Ovary (tissue), 3 donors: ENCODE measurements at regions not wholly inside any gene's neighbourhood (a gene's known extent, or its start where the extent isn't known, plus 50 kb on each side); places are given as distances from the start of the nearest gene placed in this dataset.

Experiments used
- CTCF ChIP-seq, 3 donors: fragments of 450-650 bp in 2 of 3; fragments of 200-600 bp in 1 of 3; IDR thresholded peaks; one replicate each; pipeline versions ENCODE4 v1.5.1 to v1.8.0; 2016 to 2022; ENCODE audit warnings: antibody characterized with exemption in 3 of 3, mild to moderate bottlenecking in 1 of 3
- EP300 ChIP-seq: sonication (generic); formaldehyde crosslinking; IDR thresholded peaks from one replicate; pipeline ENCODE4 v1.6.1; 2017; ENCODE audit warnings: antibody characterized with exemption
- POLR2A ChIP-seq: fragments of 450-650 bp; IDR thresholded peaks from one replicate; pipeline ENCODE4 v1.6.1; 2017; ENCODE audit warnings: antibody characterized with exemption, mild to moderate bottlenecking, moderate library complexity
- donor health status: DM: no; HTN: no; CAD: no.

GRCh38 chr13:77479326-77479725 is 56.2 kb upstream of the SCEL start:
- TF ChIP-seq CTCF (IDR thresholded peaks at IDR 0.05) (no peak), POLR2A (no peak), EP300 (no peak)
